ENCODE measurements at regions not wholly inside any gene's neighbourhood (a gene's known extent, or its start where the extent isn't known, plus 50 kb on each side); places are given as distances from the start of the nearest gene placed in this dataset.
"Not testable (repeated sequence)": the region's sequence is repeated elsewhere in the genome, so short reads cannot be mapped to it uniquely, and the experiment has no call there.

DNA sequence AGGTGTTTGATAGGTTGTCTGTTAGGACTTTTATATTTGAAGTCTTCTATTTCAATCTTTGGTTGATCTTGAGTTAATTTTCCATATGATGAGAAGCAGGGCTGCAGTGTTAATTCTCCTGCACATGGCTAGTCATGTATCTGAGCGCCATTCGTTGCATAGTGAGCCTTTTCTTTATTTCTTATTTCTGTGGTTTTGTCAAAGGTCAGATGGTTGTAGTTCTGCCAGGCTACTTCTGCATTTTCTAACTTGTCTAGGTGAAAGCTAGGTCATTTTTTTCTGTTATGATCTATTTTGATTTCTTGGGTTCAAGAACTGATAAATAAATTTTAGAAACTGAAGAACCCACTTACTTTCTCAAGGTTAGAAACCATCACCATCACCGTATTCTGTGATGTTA lies 56.7 kb downstream of the CCDC74A start:
- TF ChIP-seq, protein P1, sequence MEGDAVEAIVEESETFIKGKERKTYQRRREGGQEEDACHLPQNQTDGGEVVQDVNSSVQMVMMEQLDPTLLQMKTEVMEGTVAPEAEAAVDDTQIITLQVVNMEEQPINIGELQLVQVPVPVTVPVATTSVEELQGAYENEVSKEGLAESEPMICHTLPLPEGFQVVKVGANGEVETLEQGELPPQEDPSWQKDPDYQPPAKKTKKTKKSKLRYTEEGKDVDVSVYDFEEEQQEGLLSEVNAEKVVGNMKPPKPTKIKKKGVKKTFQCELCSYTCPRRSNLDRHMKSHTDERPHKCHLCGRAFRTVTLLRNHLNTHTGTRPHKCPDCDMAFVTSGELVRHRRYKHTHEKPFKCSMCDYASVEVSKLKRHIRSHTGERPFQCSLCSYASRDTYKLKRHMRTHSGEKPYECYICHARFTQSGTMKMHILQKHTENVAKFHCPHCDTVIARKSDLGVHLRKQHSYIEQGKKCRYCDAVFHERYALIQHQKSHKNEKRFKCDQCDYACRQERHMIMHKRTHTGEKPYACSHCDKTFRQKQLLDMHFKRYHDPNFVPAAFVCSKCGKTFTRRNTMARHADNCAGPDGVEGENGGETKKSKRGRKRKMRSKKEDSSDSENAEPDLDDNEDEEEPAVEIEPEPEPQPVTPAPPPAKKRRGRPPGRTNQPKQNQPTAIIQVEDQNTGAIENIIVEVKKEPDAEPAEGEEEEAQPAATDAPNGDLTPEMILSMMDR (IDR thresholded peaks at IDR 0.05) = no peak
- no peak overlapping the region for H3K27ac ChIP-seq
- no peak for DNase-seq
- H3K9me3 ChIP-seq = no peaks in the 10 kb centered on the region
- no peaks in the 10 kb centered on the region for H3K27me3 ChIP-seq
- H3K4me3 ChIP-seq = no peak overlapping the region
- H3K4me1 ChIP-seq = no peaks in the 10 kb centered on the region
- H3K36me3 ChIP-seq = no peaks in the 10 kb centered on the region
- intact Hi-C loops (cut with DNase I; ENCODE audit: low total_unique reads) = no loop called here

DNA sequence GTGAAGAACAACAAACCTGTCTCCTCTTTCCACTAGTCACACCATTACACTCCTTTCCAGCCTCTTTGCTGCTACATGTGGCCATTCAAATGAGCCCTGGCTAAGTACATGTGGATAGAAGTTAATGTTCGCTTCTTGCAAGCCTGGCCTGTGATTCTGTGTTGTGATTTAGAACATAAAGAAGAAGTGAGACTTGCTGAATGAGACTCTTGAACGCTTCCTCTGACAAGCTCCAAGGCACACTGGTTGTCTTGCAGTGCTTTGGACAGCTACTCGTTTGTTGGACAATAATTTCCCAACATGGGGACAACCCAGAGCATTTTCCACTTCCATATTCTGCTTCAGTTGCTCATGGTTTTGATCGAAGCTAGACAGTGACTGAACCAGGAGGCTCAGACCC lies 57.3 kb downstream of the CCDC74A start:
- Histone ChIP-seq H3K4me1 (no peaks in the 10 kb centered on the region), H3K27ac (no peak overlapping the region), H3K27me3 (no peaks in the 10 kb centered on the region), H3K4me3 (no peak overlapping the region), H3K9me3 (no peaks in the 10 kb centered on the region), H3K36me3 (no peaks in the 10 kb centered on the region)
- TF ChIP-seq, protein P1 (IDR thresholded peaks at IDR 0.05) = no peak
- DNase-seq = no peak
- intact Hi-C loops (cut with DNase I; ENCODE audit: low total_unique reads) = no loop called here

DNA sequence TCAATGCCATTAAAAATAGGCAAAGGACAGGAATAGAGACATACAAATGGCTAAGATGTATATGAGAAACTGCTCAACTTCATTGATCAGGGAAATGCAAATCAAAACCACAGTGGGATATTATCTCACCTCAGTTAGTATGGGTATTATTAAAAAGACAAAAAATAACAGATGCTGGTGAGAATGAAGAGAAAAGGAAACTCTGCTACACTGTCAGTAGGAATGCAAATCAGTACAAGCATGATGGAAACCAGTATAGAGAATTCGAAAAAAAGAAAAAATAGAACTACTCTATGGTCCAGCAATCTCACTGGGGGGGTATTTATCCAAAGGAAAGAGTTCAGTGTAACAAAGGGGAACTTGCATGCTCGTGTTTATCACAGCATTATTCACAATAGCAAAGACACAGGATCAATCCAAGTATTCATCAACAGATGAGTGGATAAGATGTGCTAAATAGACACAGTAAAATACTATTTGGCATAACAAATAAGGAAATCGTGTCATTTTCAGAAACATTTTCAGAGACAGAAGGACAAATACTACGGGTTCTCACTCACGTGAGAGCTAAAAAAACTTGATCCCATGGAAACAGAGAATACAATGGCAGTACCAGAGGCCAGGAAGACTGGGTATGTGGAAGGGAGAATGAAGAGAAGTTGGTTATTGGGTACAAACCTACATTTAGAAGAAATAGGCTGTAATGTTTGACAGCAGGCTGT lies 60.6 kb downstream of the CCDC74A start:
- Histone ChIP-seq H3K9me3 (no peaks in the 10 kb centered on the region), H3K4me3 (no peak overlapping the region), H3K4me1 (no peaks in the 10 kb centered on the region), H3K36me3 (no peaks in the 10 kb centered on the region), H3K27ac (no peak overlapping the region), H3K27me3 (no peaks in the 10 kb centered on the region)
- TF ChIP-seq, protein P1 (IDR thresholded peaks at IDR 0.05) = no peak
- DNase-seq = no peak
- intact Hi-C loops (cut with DNase I; ENCODE audit: low total_unique reads) = no loop called here

DNA sequence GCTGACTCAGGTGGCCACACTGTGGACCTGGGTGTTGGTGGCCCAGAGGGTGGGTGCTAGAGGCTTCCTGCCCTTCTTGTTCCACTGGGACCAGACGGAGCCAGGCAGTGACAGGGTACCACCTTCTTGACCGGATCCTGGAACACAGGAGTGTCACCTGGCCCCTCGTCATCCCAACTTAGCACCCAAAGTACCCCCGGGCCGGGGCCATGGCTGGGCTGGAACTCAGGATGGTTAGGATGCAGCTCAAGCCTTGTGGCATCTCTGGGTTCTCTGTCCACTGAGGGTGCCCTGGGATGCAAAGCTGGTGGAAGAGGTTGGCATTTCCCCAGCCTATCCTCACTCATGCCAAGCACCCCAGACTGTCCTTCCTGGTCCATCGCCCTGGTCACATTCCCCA lies 61.4 kb downstream of the CCDC74A start:
- H3K4me3 ChIP-seq; DNase-seq; H3K27ac ChIP-seq; H3K4me1 ChIP-seq; H3K36me3 ChIP-seq; intact Hi-C loops (cut with DNase I; ENCODE audit: low total_unique reads); H3K27me3 ChIP-seq; H3K9me3 ChIP-seq: not testable (repeated sequence)

DNA sequence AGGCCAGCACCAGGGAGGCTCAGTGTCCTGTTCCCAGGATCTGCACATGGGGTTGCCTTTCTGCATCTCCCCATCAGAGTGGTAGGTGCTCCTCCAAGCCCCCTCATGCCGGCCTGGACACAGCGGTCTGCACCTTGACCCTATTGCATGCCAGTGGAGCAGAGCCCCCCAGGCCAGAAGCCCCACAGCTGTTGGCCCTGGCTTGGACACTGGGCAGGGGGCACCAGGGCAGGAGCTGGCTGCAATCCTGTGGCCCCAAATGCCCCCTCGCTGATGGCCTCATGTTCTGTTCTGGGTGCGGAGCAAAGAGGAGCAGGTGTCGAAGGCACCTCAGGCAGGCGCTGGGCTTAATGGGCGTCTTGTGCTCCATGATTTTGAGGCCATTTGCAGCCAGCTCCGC lies 62.7 kb downstream of the CCDC74A start:
- TF ChIP-seq, protein P1 (IDR thresholded peaks at IDR 0.05) = no peak
- Histone ChIP-seq H3K4me1 (no peaks in the 10 kb centered on the region), H3K9me3 (no peaks in the 10 kb centered on the region), H3K36me3 (no peaks in the 10 kb centered on the region), H3K27me3 (no peaks in the 10 kb centered on the region), H3K4me3 (no peak overlapping the region), H3K27ac (no peak overlapping the region)
- no peak for DNase-seq
- intact Hi-C loops (cut with DNase I; ENCODE audit: low total_unique reads) = no loop called here

DNA sequence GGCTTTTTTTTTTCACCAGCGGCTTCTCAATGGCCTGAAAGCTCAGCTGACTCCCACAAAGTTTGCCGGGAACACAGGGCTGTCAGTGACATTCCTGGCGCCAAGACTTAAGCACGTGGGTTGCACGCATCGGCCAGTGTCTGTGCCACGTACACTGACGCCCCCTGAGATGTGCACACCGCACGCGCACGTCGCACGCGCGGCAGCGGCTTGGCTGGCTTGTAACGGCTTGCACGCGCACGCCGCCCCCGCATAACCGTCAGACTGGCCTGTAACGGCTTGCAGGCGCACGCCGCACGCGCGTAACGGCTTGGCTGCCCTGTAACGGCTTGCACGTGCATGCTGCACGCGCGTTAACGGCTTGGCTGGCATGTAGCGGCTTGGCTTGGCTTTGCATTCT lies 63.2 kb downstream of the CCDC74A start:
- no peaks in the 10 kb centered on the region for H3K27me3 ChIP-seq
- TF ChIP-seq, protein P1 (IDR thresholded peaks at IDR 0.05) = no peak

DNA sequence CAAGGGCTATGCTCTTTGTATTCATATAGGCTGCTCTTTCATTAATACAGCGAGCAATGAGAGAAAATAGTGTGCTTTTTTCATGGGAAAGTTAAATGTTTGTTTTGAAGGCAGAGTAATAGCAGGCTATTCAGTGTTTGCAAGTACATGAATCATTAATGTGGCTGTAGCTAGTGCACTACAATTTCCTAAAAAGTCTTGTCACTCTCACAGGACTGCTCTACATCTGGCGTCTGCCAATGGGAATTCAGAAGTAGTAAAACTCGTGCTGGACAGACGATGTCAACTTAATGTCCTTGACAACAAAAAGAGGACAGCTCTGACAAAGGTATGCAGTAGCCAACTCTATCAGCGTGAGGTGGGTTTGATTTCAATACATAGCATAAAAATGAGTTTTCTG lies 68.9 kb downstream of the CCDC74A start:
- H3K9me3 ChIP-seq; H3K4me1 ChIP-seq; H3K36me3 ChIP-seq; intact Hi-C loops (cut with DNase I; ENCODE audit: low total_unique reads); H3K27me3 ChIP-seq; H3K4me3 ChIP-seq; H3K27ac ChIP-seq; DNase-seq: not testable (repeated sequence)

More for the DNA sequence above, 63.2 kb downstream of the CCDC74A start:
- Histone ChIP-seq H3K36me3 (no peaks in the 10 kb centered on the region), H3K4me3 (no peak overlapping the region), H3K4me1 (no peaks in the 10 kb centered on the region), H3K27ac (no peak overlapping the region), H3K9me3 (no peaks in the 10 kb centered on the region)
- intact Hi-C loops (cut with DNase I; ENCODE audit: low total_unique reads) = no loop called here
- no peak for DNase-seq

DNA sequence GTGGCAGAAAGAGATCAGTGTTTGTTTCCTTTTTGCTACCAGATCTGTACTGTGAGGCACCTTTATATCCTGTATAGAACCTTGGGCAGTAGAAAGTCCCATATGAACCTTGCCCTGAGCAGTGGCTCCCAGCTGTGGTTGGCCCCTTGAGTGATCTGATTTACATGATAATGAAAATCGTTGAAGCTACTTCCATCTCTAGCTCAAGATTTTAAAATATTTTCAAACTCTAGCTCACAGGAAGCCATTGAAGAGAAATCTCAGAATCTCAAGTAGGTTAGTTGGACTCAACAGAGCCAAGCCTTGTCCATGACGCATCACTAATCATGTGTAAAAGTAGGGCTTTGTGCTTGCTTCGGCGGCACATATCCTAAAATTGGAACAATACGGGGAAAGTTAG lies 74.8 kb downstream of the CCDC74A start:
- H3K36me3 ChIP-seq; H3K27me3 ChIP-seq; H3K4me3 ChIP-seq; intact Hi-C loops (cut with DNase I; ENCODE audit: low total_unique reads); H3K4me1 ChIP-seq; H3K27ac ChIP-seq; DNase-seq; H3K9me3 ChIP-seq: not testable (repeated sequence)

DNA sequence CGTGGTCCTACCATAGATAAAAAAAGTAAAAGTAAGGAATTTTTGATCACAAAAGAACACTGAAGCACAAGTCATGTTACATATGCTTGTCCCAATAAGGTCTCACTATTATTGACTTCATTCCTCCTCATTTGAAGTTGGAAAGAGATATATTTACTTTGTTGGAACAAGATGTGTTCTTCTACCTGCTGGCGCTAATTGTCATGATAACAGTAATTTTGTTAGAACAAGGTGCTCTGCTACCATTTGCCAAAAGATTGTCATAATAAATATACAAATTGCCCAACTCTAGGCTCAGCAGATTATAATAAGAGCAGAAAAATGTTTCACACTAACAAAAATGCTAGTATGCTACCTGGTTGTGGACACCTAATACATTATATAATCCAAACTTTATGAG lies 77.0 kb downstream of the CCDC74A start:
- H3K27me3 ChIP-seq; H3K9me3 ChIP-seq; DNase-seq; intact Hi-C loops (cut with DNase I; ENCODE audit: low total_unique reads); H3K27ac ChIP-seq; H3K4me1 ChIP-seq; H3K4me3 ChIP-seq; H3K36me3 ChIP-seq: not testable (repeated sequence)

Measured in tibial artery (tissue), 4 donors.